NCI-H82 treated with DMSO at 0.1 percent for 48 hours (cell line): ENCODE measurements at regions not wholly inside any gene's neighbourhood (a gene's known extent, or its start where the extent isn't known, plus 50 kb on each side); places are given as distances from the start of the nearest gene placed in this dataset.

Experiments used
- DNase-seq: peaks from one replicate; lab custom pipeline; 2025; ENCODE audit not compliant: unreplicated experiment; lab: John Stamatoyannopoulos, UW

- DNase-seq = no peak
These were observed 133.0 kb downstream of the KIF26A start for GRCh38 chr14:104271391-104271790.

- DNase-seq = no peak
These were observed 136.4 kb downstream of the KIF26A start for GRCh38 chr14:104274806-104275205.

DNA sequence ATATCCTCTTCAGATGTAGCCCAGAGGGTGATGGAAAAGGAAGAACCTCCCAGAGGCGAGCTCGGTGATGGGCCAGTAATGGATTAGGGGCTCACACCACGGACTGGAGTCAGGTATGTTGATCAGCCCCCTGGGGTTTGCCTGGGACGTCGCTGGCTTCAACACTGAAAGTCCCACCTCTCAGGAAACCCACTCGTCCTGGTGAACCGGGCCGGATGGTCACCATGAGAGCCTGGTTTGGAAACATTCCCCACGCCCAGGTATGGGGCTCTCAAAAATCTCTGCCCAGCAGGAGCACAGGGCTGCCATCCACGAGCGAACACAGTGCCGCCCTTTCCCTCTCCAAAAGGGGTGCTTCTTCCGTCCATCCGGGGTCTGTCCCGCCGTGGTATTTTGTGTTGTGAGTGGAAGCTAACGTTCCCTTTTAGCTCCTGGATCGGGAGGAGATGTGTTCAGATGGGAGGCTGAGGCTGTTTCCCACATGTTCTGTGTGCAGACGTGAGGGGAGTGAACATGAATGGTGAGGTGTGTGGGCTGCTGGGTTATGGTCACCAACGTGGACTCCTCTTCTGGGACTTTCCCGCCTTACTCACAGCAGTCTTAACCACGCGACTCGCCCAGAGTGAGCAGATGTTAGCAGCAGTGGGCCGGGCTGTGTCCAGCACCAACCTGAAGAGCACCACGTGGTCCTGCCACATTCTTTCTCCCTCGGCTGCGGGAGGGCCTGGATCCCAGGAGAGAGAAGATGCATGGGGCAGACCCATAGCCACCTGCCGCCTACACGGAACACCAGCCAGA lies 139.2 kb downstream of the KIF26A start:
- DNase-seq = no peak

- no peak for DNase-seq
These were observed 139.8 kb downstream of the KIF26A start for GRCh38 chr14:104278214-104278534.

GRCh38 chr14:104280085-104280901 lies 141.9 kb downstream of the KIF26A start:
- no peak for DNase-seq

GRCh38 chr14:104280902-104281767 lies 142.7 kb downstream of the KIF26A start:
- no peak for DNase-seq

- no peak for DNase-seq
These were observed 143.4 kb downstream of the KIF26A start for GRCh38 chr14:104281768-104282301.

GRCh38 chr14:104282332-104283196 lies 144.2 kb downstream of the KIF26A start:
- no peak for DNase-seq

DNA sequence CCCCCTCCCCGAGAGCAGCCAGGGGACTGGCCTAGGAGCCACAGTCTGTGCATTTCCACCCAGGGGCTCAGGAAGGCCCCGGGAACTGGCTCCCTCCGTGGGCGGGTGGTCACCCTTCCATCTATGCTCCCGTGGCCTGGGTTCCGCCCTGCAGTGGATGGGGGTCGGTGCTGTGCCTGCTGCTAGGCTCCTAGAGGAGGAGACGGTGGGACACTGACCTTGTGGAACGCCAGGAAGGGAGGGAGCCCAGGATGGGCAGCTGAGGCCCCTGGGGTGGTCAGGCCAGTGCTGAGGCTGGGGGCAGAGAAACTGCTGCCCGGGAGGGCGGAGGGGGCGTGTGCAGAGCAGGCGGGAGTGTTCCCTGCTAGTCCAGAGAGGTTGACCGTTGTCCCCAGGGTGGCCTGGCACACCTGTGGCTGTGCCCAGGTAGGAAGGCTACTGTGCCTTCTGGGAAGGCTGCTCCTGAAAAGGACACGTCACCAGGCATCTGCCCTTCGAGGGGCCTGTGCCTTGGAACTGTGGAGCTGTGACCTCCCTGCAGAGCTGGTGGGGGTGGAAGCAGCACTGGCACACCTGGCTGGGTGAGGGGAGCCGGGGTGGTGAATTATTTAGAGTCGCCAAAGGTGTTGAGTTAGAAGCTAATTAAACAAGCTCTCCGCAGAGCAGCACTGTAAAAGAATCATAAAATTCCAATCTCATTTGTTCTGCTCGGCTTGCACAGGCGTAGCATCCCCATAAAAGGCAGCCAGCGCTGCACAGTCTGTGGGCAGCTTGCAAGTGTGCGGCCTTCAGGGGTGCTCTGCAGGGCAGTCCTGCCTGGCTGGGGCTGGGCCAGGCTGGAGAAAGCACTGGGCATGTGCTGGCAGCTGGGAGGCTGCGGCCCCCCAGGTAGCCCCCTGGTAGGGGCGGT lies 145.1 kb downstream of the KIF26A start:
- no peak for DNase-seq

GRCh38 chr14:104284107-104284592 lies 145.8 kb downstream of the KIF26A start:
- DNase-seq = no peak

DNA sequence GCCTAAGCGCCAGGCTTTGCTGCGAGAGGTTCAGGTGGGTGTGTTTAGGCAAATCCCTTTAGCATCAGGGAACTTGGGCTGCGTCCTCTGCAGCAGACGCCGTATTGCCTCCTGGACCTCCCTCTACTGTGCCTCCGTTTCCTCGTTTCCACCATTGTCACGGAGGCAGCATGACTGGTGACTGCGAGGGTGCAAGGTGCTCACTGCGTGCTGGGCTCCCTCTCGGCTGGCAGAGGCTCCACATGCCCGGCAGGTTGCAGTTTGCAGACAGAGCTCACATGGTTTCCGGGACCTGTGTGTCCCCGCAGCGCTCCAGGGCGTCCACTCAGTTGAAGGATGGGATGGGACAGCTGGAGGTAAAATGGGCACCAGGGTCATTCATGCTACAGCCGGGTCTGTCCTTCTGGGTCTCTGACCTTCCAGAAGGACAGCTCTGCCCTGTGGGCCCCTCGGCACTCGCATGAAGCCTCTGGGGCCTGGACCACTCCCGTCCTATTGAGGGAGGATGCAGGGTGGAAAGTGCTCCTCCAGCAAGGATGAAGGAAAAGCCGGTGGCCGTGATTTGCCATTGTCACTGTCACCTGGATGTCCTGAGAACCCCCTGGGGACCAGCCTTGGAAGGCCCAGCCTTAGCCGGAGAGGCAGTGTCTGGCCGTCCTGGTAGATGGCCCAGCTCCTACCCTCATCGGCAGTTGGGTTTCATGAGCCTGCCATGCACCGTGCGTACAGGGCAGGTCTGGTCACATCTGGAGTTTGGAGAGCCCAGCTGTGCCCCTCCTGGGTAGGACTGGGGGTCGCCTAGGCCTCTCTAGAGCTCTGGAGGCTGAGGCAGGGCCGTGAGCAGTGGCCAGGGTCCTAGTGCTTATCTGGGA lies 146.5 kb downstream of the KIF26A start:
- no peak for DNase-seq

DNA sequence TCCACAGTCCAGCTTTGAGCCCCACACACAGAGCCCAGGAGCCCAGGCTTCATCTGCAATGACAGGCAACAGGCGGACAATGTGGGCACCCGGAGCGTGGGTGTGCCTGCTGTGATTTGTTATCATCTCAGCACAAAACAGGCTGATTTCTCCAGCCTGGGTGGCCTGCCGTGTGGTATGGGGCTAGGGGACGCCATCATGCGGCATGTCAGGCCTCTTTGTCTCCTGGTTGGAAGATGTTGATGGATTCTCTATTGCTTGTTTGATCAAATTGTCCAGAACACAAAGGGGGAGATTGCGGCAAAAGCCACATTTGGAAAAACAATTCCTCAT lies 147.1 kb downstream of the KIF26A start:
- DNase-seq = no peak

DNA sequence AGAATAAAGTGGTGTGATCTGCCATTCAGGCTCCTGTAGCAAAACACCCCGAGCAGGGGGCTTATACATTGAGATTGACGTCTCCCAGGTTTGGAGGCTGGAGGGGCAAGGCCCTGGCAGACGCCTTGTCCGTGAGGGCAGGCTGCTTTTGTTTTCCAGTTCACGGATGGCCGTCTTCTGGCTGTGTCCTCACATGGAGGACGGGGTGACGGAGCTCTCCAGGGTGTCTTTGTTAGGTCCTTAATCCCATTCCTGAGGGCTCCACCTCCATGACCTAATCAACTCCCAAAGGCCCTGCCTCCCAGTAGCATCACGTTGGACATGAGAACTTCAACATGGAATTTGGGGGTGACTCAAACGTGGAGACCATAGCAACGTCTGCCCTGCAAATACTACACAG lies 147.7 kb downstream of the KIF26A start:
- no peak for DNase-seq

DNA sequence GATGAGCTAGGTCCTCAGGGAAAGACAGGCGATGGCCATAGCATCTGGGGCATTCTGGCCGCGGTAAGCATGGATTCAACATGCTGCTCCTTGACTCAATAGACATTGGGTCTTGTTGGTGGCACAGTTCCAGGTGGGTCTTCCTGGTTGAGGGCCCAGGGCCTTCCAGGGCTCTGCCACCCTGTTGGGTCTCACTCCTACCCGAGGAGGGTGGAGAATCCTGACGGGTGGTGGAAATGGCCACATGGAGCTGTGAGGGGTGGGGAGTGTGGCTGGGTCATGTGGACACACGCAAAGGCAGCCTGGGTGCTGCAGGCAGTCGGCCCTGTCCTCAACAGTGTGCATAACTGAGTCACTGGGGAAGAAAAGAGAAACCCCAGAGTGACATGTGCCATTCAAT lies 148.1 kb downstream of the KIF26A start:
- no peak for DNase-seq

- DNase-seq = no peak
These were observed 149.1 kb downstream of the KIF26A start for GRCh38 chr14:104287301-104288009.

GRCh38 chr14:104288272-104288671 lies 149.9 kb downstream of the KIF26A start:
- DNase-seq = no peak

GRCh38 chr14:104289507-104289906 lies 151.1 kb downstream of the KIF26A start:
- no peak for DNase-seq
